ENCODE measurements at regions not wholly inside any gene's neighbourhood (a gene's known extent, or its start where the extent isn't known, plus 50 kb on each side); places are given as distances from the start of the nearest gene placed in this dataset.

GRCh38 chr20:57023007-57023406 is 243.4 kb downstream of the BMP7 start:
- TF ChIP-seq CTCF (IDR thresholded peaks at IDR 0.05) (no peak), POLR2AphosphoS5 (IDR thresholded peaks at IDR 0.05; ENCODE audit: low read depth, low read length) (no peak)
